ENCODE measurements at regions not wholly inside any gene's neighbourhood (a gene's known extent, or its start where the extent isn't known, plus 50 kb on each side); places are given as distances from the start of the nearest gene placed in this dataset.
"Not testable (repeated sequence)": the region's sequence is repeated elsewhere in the genome, so short reads cannot be mapped to it uniquely, and the experiment has no call there.

DNA sequence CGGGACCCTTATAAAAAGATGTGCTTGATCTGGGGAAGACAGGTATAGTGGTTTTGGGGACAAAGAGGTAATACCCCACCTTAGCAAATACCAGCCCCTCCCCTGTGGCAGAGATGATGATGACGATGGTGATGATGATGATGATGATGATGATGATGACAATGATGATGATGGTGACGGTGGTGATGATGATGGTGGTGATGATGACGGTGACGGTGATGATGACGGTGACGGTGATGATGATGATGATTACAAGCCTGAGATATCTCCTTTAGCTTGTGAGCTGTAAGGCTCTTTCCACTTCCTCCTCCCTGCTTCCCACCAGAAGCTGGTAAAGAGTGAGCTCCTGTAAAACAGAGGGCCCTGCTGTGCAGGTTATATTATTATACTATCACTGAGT, 89.5 kb upstream of the TMEM45B start:
- no peak for DNase-seq (ENCODE audit: low read depth, low spot score)

DNA sequence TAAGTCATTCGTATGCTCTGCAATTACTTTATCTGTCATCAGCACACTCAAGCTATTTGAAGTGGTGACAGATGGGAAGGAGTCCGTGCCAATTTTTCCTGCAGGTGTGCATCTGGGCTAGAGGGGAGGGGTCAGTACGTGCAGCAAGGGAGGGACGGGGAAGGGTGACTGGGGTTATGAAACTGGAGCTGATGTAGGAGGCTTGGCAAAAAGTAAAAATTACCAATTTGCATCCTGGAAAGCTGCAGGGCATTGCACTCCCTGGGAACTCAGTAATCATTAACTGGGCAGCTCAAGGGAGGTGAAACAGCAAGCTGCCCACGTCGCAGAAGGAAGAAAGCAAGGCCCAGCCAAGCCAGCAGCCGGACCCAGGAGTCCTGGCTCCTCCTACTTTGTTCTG, 87.1 kb upstream of the TMEM45B start:
- no peak for DNase-seq (ENCODE audit: low read depth, low spot score)

DNA sequence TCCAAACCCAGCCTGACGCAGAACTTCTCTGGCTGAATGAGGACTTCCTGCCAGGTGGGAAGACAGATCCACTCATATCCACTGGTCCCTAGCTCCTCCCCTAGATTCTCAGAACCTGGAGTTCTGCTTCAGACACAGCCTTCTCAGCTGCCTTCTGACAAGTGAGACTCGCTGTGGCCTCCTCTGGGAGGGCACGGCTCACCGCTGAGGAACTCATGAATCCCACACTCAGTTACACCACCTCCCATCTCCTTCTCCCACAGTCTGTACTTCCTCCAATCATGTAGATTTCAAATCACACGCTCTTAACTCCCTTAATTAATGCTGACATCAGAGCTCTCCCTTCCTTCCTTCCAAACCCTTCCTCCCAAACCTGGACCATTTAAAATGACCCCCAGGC, 86.4 kb upstream of the TMEM45B start:
- DNase-seq (ENCODE audit: low read depth, low spot score), result no peak

DNA sequence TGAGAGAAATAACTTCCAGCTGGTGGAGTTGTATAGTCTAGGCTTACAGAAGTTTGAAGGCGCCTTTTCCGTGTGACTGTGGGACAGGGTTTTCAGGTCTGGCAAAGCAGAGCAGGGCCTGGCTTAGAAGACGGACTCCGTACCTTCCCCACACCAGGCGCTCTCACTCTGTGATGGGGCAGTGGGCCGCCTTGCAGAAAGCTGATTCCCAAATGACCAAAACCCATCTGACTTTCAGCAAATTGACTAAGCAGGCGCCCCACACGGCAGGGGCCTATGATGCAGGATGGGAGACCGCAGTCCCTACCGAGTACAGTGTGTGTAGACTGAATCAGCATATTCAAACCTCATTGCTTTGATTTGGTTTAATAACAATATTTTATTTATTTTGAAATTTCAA, 85.8 kb upstream of the TMEM45B start:
- no peak for DNase-seq (ENCODE audit: low read depth, low spot score)

DNA sequence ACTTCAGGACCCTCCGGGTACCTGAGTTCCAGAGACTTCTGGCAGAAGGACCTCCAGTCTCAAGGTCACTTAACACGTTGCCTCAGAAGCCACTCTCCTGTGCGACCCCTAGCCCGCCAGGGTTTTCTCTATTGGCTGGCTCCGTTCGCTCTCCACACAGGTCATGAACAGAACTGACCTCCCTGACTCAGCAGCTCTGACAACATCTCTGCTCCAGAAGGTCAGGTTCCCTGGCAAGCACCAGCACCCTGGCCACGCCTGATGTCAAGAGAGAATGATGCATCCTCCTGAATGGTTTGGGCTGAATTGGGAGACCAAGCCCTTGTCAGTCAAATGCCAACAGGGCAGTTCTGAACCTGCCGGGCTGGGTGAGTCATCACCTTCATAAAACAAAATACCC, 84.3 kb upstream of the TMEM45B start:
- no peak for DNase-seq (ENCODE audit: low read depth, low spot score)

DNA sequence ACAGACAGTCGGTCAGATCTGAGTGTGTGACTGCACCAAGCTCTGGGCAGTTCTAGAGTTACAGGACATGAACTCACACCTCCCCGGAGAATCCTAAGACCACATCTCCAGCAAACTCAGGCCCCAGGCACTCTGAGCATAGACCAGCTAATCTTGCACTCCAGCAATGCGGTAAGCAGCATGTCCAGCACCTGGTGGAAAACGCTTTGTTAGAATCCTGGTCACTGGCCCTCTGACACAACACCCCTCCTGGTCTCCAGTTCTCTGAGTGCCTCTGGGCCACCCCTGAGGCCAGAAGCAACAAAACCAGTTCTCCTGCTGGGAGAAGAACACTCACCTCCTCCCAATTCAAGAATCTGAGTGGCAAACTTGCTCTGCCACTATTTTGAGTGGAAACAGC, 82.7 kb upstream of the TMEM45B start:
- DNase-seq (ENCODE audit: low read depth, low spot score), result no peak

DNA sequence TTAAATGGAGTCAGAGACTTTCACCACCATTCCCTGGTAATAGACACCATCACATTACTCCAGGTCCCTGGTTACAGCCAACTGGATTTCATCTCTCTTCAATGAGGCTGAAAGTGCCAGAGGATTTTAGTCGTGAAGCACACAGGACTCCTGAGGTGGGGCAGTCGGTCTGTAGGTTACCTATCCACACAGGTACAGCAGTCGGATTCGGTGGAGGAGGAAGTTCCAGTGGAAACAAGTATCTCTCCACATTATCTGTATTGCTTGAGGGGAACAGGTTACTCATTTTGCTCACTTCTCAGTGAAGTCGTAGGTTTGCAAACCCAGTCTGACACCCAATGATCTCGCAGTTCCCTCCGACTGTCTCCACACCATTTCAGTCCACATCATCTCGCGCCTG, 82.3 kb upstream of the TMEM45B start:
- DNase-seq (ENCODE audit: low read depth, low spot score), result no peak

DNA sequence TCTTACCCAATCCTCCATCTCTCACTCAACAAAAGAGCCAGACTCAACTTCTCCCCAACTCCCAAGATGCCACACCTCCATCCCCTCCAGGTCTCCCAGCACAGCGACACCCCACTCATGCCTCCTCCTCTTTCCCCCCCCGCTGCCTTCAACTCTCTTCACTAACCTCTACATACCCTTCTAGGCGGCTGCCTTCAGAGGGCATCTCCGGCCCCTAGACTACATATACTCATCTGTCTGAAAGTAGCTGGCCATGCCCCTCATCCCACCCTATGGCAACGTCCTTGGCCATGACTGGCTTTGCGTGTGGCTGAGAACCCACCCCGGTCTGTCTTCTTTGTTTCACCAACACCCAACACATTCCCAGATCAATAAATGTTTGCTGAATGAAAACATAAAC, 81.7 kb upstream of the TMEM45B start:
- DNase-seq (ENCODE audit: low read depth, low spot score), result no peak

DNA sequence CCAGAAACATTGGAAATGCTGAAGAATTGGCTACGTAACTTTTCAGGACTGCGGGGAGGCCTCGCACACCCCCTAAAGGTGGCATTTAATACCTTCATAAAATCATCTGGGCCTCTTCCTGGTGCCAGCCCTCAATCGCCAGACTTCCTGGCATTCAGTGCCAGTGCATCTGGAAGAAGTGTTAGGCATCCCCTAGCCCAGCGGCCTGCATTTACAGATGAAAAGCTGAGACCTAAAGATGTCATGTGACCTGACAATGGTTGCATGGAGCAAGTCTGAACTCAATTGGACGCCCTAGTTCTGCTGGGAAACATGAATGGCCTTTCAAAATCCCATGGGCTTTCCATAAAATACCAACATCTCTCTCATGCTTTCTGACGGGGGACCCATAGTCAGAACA, 81.0 kb upstream of the TMEM45B start:
- DNase-seq (ENCODE audit: low read depth, low spot score), result no peak

DNA sequence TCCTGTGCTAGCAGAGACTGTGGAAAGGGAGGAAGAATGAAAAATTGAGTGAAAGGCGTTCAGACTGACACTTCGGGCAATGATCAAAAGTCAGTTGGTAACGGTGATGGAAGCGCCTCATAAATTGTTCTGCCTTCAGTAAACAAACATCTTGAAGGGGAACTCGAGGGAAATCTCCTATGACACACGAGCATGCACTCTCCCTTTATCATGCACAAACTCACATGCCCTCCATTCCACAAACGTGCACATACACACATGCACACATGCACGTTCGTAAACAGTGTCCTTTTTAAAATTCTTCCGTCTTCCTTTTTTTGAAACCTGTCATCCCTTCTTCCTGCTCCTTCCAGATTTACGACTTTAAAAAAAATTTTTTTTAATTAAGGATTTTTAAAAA, 77.8 kb upstream of the TMEM45B start:
- no peak for DNase-seq (ENCODE audit: low read depth, low spot score)

DNA sequence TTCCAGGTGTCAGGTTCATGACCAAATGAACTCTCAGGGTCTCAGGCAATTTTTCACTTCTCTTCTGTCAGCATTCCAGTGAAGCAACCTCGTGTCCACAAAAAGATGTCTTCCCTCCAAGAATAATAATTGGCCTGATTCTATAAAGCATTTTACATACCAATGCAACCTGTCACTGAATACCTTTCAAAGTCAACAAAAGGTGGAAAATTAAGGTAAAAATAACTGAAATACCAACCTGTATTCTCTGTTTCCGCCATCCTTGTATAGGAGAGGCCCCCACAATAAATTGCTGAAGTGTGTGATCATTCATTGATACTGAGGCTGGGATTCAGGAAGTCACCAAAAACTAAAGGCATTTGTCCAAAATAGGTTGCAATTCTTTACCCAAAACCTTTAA, 77.4 kb upstream of the TMEM45B start:
- no peak for DNase-seq (ENCODE audit: low read depth, low spot score)

DNA sequence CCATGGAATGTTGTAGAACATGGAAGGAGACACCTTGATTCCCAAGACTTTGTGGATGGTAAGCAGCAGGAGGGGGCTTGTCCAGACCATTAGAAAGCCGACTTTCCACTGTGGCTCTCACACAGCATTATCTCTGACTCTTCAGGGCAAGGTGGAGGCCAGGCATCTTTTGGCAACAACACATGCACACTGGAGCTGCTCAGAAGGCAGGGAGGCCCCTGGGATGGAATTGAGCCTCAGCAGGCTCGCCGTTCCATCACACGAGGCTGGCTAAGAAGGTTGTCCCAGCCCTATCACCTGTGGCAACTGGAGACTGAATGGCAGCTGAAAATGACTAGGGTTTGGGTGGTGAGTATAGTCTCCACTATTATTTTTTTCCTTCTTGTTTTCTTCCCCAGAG, 76.3 kb upstream of the TMEM45B start:
- no peak for DNase-seq (ENCODE audit: low read depth, low spot score)

DNA sequence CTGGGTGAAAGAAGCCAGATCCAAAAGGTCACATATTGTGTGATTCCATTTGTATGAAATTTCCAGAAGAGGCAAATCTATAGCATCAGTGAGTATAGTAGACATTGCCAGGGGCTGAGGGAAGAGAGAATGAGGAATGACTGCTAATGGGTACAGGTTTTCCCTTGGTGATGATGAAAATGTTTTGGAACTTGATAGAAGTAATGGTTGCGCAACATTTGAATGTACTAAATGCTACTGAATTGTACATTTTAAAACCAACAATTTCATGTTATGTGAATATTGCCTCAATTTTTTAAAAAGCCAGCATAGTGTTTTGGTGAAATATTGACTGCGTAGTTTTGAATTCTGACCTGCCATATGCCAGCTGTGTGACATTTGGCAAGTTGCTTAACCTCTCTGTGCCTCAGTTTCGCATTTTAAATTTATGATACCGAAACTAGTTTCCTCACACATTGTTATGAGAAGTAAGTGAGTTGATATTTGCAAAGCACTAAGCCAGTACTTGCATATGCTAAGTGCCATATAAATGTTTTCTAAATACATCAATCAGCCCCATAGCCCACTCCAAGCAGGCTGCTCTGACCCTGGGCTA, 75.4 kb upstream of the TMEM45B start:
- no peak for DNase-seq (ENCODE audit: low read depth, low spot score)

DNA sequence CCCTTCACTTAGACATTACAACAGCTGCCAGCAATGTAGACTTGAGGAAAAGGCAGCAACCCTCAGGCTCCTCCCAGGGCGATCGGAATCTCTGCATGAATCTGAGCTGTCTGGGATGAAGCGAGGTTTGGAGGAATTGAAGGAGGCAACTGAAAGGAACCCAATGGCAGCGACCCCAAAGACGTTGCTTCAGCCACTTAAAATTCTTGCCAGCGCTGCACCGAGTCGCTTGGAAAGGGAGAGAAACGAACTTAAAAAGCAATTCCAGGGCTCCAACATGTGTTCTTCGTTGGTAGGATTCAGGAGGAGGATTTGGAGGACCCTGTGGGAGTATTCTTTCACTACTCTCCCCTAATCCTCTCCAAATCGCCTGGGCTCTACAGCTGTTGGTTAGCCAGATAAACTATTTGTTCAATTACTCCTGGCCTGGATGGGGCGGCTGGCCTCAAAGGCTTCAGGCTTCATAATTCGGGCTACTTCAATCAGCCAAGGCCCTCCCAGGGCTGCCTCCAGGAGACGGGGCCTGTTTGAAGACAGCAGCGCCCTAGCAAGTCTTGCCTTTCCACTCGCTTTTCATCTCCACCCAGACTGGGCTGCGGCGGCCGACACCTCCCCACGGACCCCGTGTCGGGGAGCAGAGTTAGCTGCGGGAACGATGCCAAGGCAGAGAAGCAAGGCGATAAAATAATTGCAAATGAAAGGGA, 72.4 kb upstream of the TMEM45B start:
- no peak for DNase-seq (ENCODE audit: low read depth, low spot score)

DNA sequence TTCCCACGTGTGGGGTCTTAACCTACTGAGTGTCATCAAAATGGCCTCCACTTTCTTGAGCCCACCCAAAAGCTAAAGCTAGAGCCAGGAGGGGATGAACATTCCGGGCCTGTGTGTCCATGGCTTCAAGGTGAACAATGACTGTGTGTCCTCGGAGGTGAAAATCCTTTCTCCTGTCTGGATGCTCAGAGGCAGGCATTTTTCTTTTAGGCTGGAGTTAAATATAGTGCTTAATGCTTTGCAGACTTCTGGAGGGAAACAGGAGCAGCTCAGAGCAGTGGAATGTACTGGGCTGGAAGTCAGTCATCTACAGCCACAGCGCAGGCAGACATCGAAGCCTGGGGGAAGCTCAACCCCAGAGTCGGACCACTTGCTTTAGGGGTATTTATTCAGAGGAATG, 68.6 kb upstream of the TMEM45B start:
- DNase-seq (ENCODE audit: low read depth, low spot score), result no peak

DNA sequence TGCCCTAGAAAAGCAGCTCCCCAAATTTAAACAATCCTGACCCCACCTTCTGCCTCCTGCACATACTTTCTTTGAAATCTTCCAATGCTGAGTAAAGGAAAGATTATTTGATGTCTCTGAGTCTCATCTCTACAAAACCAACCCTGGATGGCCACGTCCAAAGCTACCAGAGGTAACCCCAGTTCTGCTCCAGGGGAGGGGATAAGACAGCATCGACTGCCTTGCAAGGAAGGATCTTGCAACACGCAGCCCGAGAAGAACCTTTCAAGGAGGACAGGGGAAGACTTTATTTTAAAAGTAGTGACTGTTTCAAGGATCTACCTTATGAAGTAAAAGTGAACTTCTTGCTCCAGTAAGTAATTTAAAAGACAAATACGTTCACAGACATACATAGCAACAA, 66.5 kb upstream of the TMEM45B start:
- no peak for DNase-seq (ENCODE audit: low read depth, low spot score)

DNA sequence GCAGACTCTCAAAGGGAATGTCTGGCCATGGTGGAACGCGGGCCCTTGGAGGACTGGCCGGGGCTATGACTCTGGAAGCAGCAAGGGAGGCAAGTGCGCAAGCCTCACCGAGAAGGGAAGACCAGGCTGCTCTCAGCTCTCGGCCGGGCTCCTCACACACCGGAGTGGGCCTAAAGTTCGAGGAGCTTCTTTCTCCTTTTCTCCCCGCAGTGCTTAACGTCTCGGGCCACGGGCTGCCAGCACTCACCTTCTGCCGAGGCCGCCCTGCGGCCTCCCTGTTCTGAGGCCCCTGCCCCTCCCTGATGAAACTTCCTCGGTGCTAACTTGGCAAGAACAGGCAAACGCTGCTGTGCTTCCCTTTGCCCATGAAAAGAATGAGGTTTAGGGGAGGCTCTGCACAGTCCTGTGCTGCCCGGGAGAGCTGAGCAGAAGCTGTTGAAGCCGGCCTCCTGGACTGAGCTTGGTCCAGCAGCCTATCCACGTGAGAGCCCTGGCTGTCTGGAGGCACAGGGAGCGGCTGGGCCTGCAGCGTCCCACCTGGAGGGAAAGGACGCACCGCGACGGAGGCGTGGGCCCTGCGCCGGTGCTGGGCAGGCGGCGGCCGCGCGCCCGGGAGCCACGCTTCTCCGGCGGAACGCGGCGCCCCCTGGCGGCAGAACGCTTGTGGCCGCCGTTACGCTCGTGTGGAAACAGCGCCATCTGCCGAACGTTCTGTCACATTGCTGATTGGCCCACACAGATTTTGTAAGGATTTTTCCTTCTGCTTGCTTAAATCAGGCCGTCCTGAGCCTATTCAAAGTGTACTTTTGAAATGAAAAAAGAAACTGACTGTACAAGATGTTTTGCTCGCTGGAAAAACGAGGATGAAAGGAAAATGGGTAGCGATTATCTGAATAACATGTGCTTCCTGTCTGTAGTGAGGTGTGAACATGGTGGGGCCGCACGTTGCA, 65.0 kb upstream of the TMEM45B start:
- DNase-seq (ENCODE audit: low read depth, low spot score), result no peak

DNA sequence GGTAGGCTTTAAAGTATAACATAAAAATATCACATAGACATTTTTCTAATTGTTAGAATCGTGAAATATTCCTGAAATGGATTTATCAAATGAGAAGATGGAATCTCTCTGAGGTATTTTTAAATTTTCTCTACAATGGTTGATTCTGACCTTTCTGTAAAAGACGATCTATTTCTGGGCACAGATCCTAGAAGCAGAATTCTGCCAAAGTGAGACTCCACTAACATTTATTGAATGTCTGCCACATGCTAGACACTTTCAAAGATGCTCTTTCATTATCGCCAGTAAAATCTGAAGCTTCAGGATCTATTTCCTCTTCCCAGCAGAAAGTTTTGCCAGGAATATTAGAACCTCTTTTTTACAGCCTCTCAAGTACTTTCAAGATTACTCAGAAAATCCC, 64.1 kb upstream of the TMEM45B start:
- no peak for DNase-seq (ENCODE audit: low read depth, low spot score)

DNA sequence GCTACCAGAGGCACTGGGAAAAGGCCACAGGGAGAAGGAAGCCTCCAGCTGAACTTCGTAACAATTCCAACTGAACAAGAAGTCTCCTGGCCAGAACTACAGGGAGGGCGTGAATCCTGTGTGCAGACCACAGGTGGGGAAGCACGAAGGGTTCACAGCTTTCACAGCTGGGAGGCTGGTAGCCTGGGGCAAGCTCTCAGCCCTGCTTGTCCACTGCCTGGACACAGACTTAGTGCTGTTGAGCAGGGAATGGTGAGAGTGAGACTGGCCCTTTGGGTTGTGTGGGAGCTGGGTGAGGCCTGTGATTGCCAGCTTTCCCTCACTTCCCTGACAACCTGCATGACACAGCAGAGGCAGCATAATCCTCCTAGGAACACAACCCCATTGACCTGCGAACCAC, 52.1 kb upstream of the TMEM45B start:
- DNase-seq (ENCODE audit: low read depth, low spot score), result not testable (repeated sequence)

DNA sequence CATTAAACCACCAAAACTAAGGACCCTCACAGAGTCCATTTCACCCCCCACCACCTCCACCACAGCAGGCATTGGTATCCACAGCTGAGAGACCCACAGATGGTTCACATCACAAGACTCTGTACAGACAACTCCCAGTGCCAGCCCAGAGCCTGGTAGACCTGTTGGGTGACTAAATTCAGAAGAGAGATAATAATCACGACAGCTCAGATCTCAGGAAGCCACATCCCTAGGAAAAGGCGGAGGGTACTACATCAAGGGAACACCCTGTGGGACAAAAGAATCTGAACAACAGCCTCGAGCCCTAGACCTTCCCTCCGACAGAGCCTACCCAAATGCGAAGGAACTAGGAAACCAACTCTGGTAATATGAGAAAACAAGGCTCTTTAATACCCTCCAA, 51.4 kb upstream of the TMEM45B start:
- not testable (repeated sequence) for DNase-seq (ENCODE audit: low read depth, low spot score)

Measured in iPS DF 19.7 (cell line).